ENCODE measurements at regions not wholly inside any gene's neighbourhood (a gene's known extent, or its start where the extent isn't known, plus 50 kb on each side); places are given as distances from the start of the nearest gene placed in this dataset.

DNA sequence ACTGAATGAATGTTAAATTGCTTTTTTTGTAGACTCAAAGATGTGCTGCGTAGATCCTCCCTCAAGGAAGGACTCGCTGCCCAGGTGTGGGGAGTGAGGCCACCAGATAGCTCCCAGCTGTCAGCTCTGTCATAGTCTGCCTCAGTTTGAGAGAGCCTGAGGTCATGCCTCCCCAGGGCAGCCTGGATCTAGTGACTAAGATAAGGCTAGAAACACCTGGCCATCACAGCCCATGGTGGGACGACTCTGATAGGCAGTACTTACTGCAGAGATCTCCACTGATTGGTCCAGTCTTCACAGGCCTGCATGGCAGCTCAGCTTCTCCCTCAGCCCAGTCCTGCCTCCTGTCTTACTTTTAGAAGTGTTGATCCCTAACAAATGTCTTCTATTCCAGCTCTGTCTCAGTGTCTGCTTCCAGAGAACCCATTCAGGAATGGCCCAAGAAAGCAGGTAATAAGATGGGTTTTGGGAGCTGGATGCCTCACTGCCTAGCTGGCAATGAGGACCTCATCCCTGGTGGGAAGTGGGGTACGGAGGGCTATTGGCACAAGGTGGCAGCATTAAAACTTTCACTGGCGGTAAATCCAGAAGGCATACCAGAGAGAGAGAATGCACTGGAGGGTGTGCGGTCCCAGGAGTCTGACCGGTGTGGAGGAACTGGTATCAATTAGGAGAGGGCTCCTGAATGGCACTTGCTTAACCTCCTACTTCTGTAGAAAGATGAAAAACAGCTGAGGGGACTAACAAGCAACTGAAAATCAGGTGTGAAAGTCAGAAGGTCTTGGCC is 55.3 kb upstream of the GPR37L1 start:
- H3K27me3 Mint-ChIP-seq (ENCODE audit: low read depth), result no peaks in the 10 kb centered on the region
- no peak overlapping the region for H4K5ac ChIP-seq (ENCODE audit: insufficient read length, low read depth, low read length)
- H3K4me2 ChIP-seq (ENCODE audit: insufficient read depth, insufficient read length, low read length), result no peak overlapping the region
- no peak overlapping the region for H4K91ac ChIP-seq (ENCODE audit: insufficient read length, low read depth, low read length)
- H3K56ac ChIP-seq (ENCODE audit: insufficient read length, low read depth, low read length), result no peak overlapping the region
- H3K18ac ChIP-seq (ENCODE audit: insufficient read length, low read depth, low read length), result no peak overlapping the region
- H3K79me1 ChIP-seq (ENCODE audit: insufficient read depth, low read depth, low read length, poor library complexity, severe bottlenecking), result no peaks in the 10 kb centered on the region
- peak overlapping the region in 1 of 3 experiments; percentile 63; a peak in 1 of 7 replicates for H3K27ac Mint-ChIP-seq
- H3K27ac ChIP-seq (ENCODE audit: insufficient read length, low read depth, low read length), result no peak overlapping the region
- TF ChIP-seq, protein P1, sequence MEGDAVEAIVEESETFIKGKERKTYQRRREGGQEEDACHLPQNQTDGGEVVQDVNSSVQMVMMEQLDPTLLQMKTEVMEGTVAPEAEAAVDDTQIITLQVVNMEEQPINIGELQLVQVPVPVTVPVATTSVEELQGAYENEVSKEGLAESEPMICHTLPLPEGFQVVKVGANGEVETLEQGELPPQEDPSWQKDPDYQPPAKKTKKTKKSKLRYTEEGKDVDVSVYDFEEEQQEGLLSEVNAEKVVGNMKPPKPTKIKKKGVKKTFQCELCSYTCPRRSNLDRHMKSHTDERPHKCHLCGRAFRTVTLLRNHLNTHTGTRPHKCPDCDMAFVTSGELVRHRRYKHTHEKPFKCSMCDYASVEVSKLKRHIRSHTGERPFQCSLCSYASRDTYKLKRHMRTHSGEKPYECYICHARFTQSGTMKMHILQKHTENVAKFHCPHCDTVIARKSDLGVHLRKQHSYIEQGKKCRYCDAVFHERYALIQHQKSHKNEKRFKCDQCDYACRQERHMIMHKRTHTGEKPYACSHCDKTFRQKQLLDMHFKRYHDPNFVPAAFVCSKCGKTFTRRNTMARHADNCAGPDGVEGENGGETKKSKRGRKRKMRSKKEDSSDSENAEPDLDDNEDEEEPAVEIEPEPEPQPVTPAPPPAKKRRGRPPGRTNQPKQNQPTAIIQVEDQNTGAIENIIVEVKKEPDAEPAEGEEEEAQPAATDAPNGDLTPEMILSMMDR (conservative IDR thresholded peaks at IDR 0.05), result no peak
- no peak overlapping the region for H3K14ac ChIP-seq (ENCODE audit: insufficient read depth, low read length)
- H3K9ac ChIP-seq (ENCODE audit: extremely low read depth, insufficient read length, low read length), result no peak overlapping the region
- DNase-seq, result no peak
- H3K23ac ChIP-seq (ENCODE audit: insufficient read length, low read depth, low read length), result no peak overlapping the region
- H3K4me1 Mint-ChIP-seq, result peaks cover 14 to 32% of the 10 kb centered on the region in 2 experiments
- H2BK20ac ChIP-seq (ENCODE audit: low read depth, low read length, poor library complexity, severe bottlenecking), result no peak overlapping the region
- H3K27me3 ChIP-seq (ENCODE audit: insufficient read depth, low read length), result no peaks in the 10 kb centered on the region
- no peak overlapping the region for H2BK5ac ChIP-seq (ENCODE audit: insufficient read length, low read length)
- no peaks in the 10 kb centered on the region for H4K20me1 ChIP-seq (ENCODE audit: control insufficient read depth, insufficient read depth, insufficient read length)
- no peaks in the 10 kb centered on the region for H3K36me3 Mint-ChIP-seq (ENCODE audit: insufficient read depth in 1 of 3, low read depth in 3 of 3)
- no peak overlapping the region for H2AFZ ChIP-seq (ENCODE audit: low read length)
- H2BK15ac ChIP-seq (ENCODE audit: low read depth, low read length), result no peak overlapping the region
- no peaks in the 10 kb centered on the region for H3K9me3 ChIP-seq (ENCODE audit: control insufficient read depth, low read depth, low read length)
- no peak overlapping the region for H2BK120ac ChIP-seq (ENCODE audit: low read depth, low read length, poor library complexity, severe bottlenecking)
- H3K23me2 ChIP-seq (ENCODE audit: insufficient read length, low read depth, low read length, poor library complexity, severe bottlenecking), result no peaks in the 10 kb centered on the region
- H3K4ac ChIP-seq (ENCODE audit: low read depth, low read length), result no peak overlapping the region
- H3K4me3 Mint-ChIP-seq, result no peak overlapping the region
- no peaks in the 10 kb centered on the region for H3K79me2 ChIP-seq (ENCODE audit: insufficient read depth, low read length)
- WGBS (ENCODE audit: extremely low coverage, insufficient read length, low lambda C conversion rate), result no CpG with 5 or more reads among the region's 7 CpGs
- no peak overlapping the region for H4K8ac ChIP-seq (replicated peaks; ENCODE audit: insufficient read length, low read depth, low read length)
- no peak overlapping the region for H3T11ph ChIP-seq (ENCODE audit: low read length)
- H2AK5ac ChIP-seq (ENCODE audit: insufficient read length, low read length), result no peak overlapping the region
- no peaks in the 10 kb centered on the region; the same call in 1 of the 2 replicates for H3K4me1 ChIP-seq (ENCODE audit: insufficient read depth, low read length)
- H2BK12ac ChIP-seq (ENCODE audit: insufficient read length, low read depth, low read length), result no peak overlapping the region
- H3K9me3 Mint-ChIP-seq, result no peaks in the 10 kb centered on the region
